Nephron progenitor cell (in vitro differentiated cells): ENCODE measurements at regions not wholly inside any gene's neighbourhood (a gene's known extent, or its start where the extent isn't known, plus 50 kb on each side); places are given as distances from the start of the nearest gene placed in this dataset.

Experiments
- DNase-seq: peaks from one replicate; pipeline ENCODE4 v3.0.0; 2021
- H3K27ac Mint-ChIP-seq: 2 replicates; pipeline ENCODE4 v1.8.0; 2021; ENCODE audit warnings: mild to moderate bottlenecking, moderate library complexity, mixed read lengths
- H3K27me3 Mint-ChIP-seq: 2 replicates; pipeline ENCODE4 v1.8.0; 2021; ENCODE audit warnings: mild to moderate bottlenecking, low read depth, mixed read lengths; ENCODE audit not compliant: poor library complexity
- H3K36me3 Mint-ChIP-seq: 2 replicates; pipeline ENCODE4 v1.8.0; 2021; ENCODE audit warnings: low read depth, mixed read lengths
- H3K4me1 Mint-ChIP-seq: 2 replicates; pipeline ENCODE4 v1.8.0; 2021; ENCODE audit warnings: mixed read lengths
- H3K4me3 Mint-ChIP-seq: 2 replicates; pipeline ENCODE4 v1.8.0; 2021; ENCODE audit warnings: mild to moderate bottlenecking, moderate library complexity, mixed read lengths
- H3K9me3 Mint-ChIP-seq: 2 replicates; pipeline ENCODE4 v1.8.0; 2021; ENCODE audit warnings: mild to moderate bottlenecking, moderate library complexity, mixed read lengths
- TF ChIP-seq, protein P1 (sequence below): fragments of 200-600 bp; sonication (generic); IDR thresholded peaks from 2 replicates; pipeline ENCODE4 v1.5.0; 2021; ENCODE audit warnings: antibody characterized with exemption

DNA sequence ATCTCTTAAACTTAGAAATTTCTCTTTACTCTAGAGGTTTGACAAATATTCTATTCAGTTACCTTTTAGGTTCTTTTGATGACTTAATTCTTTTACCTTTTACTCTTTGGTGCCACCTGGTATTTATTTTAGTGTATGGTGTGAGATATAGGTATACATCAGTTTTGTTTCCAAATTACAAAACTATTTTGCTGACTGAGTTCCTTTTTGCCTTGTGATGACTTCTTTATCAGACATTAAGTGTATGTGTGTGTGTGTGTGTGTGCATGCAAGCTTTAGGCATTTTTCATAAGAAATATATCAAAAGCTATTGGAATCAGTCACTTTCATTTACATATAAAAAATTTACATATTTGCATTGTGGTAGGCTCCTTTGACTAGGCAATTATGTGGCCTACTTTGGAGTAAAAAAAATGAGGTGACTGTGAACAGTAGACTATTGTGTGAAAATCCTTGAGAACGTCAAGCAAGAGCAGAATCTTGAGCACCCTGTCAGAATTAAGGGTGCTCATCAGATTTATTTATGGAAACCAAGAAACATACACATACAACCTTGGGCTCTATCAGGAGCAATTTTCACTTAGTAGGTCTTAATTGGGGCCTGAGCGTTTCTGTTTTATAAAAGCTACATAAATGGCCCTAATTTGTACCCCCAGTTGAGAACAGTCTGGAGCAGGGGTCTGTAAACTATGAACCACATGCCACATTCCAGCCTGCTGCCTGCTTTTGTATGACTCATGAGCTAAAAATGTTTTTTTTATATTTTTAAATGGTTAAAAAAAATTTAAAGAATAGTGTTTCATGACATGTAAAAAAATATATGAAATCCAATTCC is 415.9 kb downstream of the SLC4A3 start:
- DNase-seq = no peak
- H3K4me3 Mint-ChIP-seq = no peak overlapping the region
- H3K9me3 Mint-ChIP-seq = no peaks in the 10 kb centered on the region
- peaks cover 6% of the 10 kb centered on the region for H3K27me3 Mint-ChIP-seq
- H3K36me3 Mint-ChIP-seq = no peaks in the 10 kb centered on the region
- H3K27ac Mint-ChIP-seq = no peak overlapping the region
- TF ChIP-seq, protein P1, sequence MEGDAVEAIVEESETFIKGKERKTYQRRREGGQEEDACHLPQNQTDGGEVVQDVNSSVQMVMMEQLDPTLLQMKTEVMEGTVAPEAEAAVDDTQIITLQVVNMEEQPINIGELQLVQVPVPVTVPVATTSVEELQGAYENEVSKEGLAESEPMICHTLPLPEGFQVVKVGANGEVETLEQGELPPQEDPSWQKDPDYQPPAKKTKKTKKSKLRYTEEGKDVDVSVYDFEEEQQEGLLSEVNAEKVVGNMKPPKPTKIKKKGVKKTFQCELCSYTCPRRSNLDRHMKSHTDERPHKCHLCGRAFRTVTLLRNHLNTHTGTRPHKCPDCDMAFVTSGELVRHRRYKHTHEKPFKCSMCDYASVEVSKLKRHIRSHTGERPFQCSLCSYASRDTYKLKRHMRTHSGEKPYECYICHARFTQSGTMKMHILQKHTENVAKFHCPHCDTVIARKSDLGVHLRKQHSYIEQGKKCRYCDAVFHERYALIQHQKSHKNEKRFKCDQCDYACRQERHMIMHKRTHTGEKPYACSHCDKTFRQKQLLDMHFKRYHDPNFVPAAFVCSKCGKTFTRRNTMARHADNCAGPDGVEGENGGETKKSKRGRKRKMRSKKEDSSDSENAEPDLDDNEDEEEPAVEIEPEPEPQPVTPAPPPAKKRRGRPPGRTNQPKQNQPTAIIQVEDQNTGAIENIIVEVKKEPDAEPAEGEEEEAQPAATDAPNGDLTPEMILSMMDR = no peak
- peaks cover 18% of the 10 kb centered on the region for H3K4me1 Mint-ChIP-seq

DNA sequence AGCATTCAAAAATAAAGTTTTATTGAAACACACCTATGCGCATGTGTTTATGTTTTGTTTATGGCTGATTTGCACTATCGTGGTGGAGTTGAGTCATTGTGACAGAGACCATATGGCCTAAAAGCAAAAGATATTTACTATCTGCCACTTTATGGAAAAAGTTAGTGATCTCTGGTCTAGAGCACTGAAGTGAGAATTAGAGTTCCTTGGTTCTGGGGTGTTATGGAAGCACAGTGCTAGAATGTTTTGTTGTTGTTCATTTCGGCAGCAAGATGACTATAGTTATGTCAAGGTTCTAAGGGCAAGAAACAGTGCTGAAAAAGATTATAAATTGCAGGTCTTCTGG is 416.5 kb downstream of the SLC4A3 start:
- TF ChIP-seq, protein P1 = no peak
- H3K4me1 Mint-ChIP-seq = peaks cover 18% of the 10 kb centered on the region
- no peak overlapping the region for H3K4me3 Mint-ChIP-seq
- H3K9me3 Mint-ChIP-seq = no peaks in the 10 kb centered on the region
- peaks cover 6% of the 10 kb centered on the region for H3K27me3 Mint-ChIP-seq
- no peak for DNase-seq
- no peak overlapping the region for H3K27ac Mint-ChIP-seq
- no peaks in the 10 kb centered on the region for H3K36me3 Mint-ChIP-seq

DNA sequence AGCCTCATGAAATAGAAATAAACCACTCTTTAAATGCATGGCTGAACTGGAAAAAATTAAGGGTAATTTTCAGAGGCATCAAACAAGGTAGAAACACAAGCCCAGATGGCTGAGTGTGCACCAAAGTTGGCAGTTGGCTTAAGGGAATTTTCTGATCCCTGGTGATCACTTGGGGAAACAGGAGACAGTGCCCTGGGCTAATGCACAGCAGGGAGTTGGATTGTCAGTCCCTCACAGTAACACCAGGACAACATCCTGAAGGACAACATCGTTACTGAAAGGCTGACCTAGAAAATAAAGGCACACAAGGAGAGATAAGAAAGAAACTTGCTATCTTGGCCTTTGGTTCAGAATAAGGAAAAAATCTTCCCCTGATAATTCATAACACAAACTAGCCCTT is 417.0 kb downstream of the SLC4A3 start:
- H3K4me3 Mint-ChIP-seq = no peak overlapping the region
- no peaks in the 10 kb centered on the region for H3K36me3 Mint-ChIP-seq
- no peak overlapping the region for H3K27ac Mint-ChIP-seq
- H3K4me1 Mint-ChIP-seq = peaks cover 18% of the 10 kb centered on the region
- H3K9me3 Mint-ChIP-seq = no peaks in the 10 kb centered on the region
- DNase-seq = no peak
- peaks cover 6% of the 10 kb centered on the region for H3K27me3 Mint-ChIP-seq
- TF ChIP-seq, protein P1 = no peak

DNA sequence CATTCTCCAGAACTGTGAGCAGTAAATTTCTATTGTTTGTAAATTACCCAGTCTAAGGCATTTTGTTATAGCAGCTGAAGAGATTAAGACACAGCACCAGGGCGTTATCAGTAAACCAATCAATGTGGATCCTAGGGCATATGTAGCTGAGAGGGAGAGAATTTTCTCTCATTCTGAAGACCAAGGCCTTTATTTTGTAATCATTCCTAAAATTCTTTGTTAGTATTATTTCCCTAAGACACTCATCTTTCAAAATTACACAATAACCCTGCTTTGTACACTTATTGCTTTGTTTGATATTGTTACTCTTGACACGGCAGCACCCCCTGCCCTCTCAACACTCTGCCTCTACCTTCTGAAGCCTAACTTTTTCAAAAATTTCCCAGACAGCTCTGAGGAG is 419.1 kb downstream of the SLC4A3 start:
- H3K4me1 Mint-ChIP-seq = peaks cover 15% of the 10 kb centered on the region
- peaks cover 3% of the 10 kb centered on the region for H3K27me3 Mint-ChIP-seq
- TF ChIP-seq, protein P1 = no peak
- DNase-seq = no peak
- no peaks in the 10 kb centered on the region for H3K9me3 Mint-ChIP-seq
- H3K36me3 Mint-ChIP-seq = no peaks in the 10 kb centered on the region
- no peak overlapping the region for H3K27ac Mint-ChIP-seq
- no peak overlapping the region for H3K4me3 Mint-ChIP-seq

DNA sequence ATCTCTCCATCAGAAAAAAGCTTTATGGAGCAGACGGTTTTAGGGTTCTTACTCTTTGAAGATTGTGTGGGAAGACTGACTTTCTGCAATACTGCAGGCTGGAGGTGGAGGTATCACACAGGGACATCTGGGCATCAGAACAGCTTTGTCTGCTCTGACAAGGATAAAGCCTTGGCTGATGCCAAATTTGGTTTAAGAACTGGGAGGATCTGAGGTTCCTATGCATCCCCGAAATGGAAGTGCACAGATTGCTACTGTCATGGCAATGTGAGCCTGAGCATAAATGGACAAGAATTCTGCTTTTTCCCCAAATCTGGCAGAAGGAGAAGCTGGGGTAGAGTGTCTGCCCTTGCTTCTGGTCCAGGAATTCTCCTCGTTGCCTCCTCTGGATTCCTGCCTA is 424.3 kb downstream of the SLC4A3 start:
- no peak for DNase-seq
- peaks cover 3% of the 10 kb centered on the region for H3K4me1 Mint-ChIP-seq
- H3K4me3 Mint-ChIP-seq = no peak overlapping the region
- TF ChIP-seq, protein P1 = no peak
- no peaks in the 10 kb centered on the region for H3K27me3 Mint-ChIP-seq
- H3K9me3 Mint-ChIP-seq = peaks cover 25% of the 10 kb centered on the region
- H3K27ac Mint-ChIP-seq = no peak overlapping the region
- H3K36me3 Mint-ChIP-seq = peaks cover 5% of the 10 kb centered on the region

DNA sequence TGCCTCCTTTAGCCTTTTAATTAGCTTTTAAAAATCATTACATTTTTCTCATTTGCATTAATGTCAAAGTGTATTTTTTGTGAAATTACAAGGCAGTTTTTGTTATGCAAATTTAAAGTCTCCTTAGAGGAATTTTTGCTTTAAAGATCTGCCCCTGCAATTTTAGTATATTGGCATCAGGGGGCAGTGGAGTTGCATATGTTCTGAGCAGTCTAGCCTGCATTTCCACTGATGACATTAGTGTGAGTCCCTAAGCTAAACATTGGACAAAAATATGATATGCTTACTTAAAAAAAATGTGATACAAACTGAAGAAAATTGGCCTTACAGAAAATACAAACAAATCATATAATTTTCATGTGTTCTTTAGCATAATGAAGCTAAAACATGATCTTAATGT is 426.5 kb downstream of the SLC4A3 start:
- H3K27me3 Mint-ChIP-seq = no peaks in the 10 kb centered on the region
- peaks cover 25% of the 10 kb centered on the region for H3K9me3 Mint-ChIP-seq
- peaks cover 14% of the 10 kb centered on the region for H3K4me1 Mint-ChIP-seq
- no peak overlapping the region for H3K27ac Mint-ChIP-seq
- no peak overlapping the region for H3K4me3 Mint-ChIP-seq
- TF ChIP-seq, protein P1 = peak; percentile 19
- no peak for DNase-seq
- H3K36me3 Mint-ChIP-seq = peaks cover 5% of the 10 kb centered on the region
